DOHH2 (cell line): ENCODE measurements at regions not wholly inside any gene's neighbourhood (a gene's known extent, or its start where the extent isn't known, plus 50 kb on each side); places are given as distances from the start of the nearest gene placed in this dataset.

ENCODE experiments used
- CTCF ChIP-seq: fragments of 200-600 bp; sonication (generic); IDR thresholded peaks from one replicate; pipeline ENCODE4 v1.5.1; 2014; ENCODE audit warnings: antibody characterized with exemption, mild to moderate bottlenecking, low read depth, low read length; ENCODE audit not compliant: poor library complexity, severe bottlenecking
- EZH2phosphoT487 ChIP-seq: fragments of 200-600 bp; sonication (generic); IDR thresholded peaks from 2 replicates; pipeline ENCODE4 v1.6.1; 2017; ENCODE audit warnings: borderline replicate concordance, mild to moderate bottlenecking, antibody characterized with exemption, low read length, moderate library complexity, mixed read lengths

GRCh38 chrX:106356580-106356979, 188.5 kb downstream of the PWWP3B start:
- no peak for TF ChIP-seq CTCF
- no peak for TF ChIP-seq EZH2phosphoT487
